ENCODE measurements at regions not wholly inside any gene's neighbourhood (a gene's known extent, or its start where the extent isn't known, plus 50 kb on each side); places are given as distances from the start of the nearest gene placed in this dataset.
"Not testable (repeated sequence)": the region's sequence is repeated elsewhere in the genome, so short reads cannot be mapped to it uniquely, and the experiment has no call there.

GRCh38 chrX:13198056-13198761, 121.6 kb downstream of the ATXN3L start:
- TF ChIP-seq TAF1 (IDR thresholded peaks at IDR 0.05; ENCODE audit: borderline replicate concordance, low read depth, low read length), result no peak
- FAIRE-seq, result no peak
- DNase-seq (ENCODE audit: insufficient read length), result no peak

GRCh38 chrX:13196782-13197181, 123.1 kb downstream of the ATXN3L start:
- FAIRE-seq (no peak), DNase-seq (ENCODE audit: insufficient read length) (no peak)
- TF ChIP-seq TAF1 (IDR thresholded peaks at IDR 0.05; ENCODE audit: borderline replicate concordance, low read depth, low read length), result no peak
- TF ChIP-seq POLR2A (IDR thresholded peaks at IDR 0.05; ENCODE audit: low read depth, low read length), result no peak
- TF ChIP-seq POLR2AphosphoS5 (IDR thresholded peaks at IDR 0.05; ENCODE audit: low read depth, low read length), result no peak

- no peak for FAIRE-seq
- DNase-seq (ENCODE audit: insufficient read length), result no peak
- TF ChIP-seq TAF1 (IDR thresholded peaks at IDR 0.05; ENCODE audit: borderline replicate concordance, low read depth, low read length) (no peak), POLR2AphosphoS5 (IDR thresholded peaks at IDR 0.05; ENCODE audit: low read depth, low read length) (no peak), POLR2A (IDR thresholded peaks at IDR 0.05; ENCODE audit: low read depth, low read length) (no peak)
Measured at GRCh38 chrX:13195340-13195739, 124.5 kb downstream of the ATXN3L start.

- DNase-seq (ENCODE audit: insufficient read length) (no peak), FAIRE-seq (peak; percentile 83)
- no peak for TF ChIP-seq POLR2AphosphoS5 (IDR thresholded peaks at IDR 0.05; ENCODE audit: low read depth, low read length)
- no peak for TF ChIP-seq TAF1 (IDR thresholded peaks at IDR 0.05; ENCODE audit: borderline replicate concordance, low read depth, low read length)
- no peak for TF ChIP-seq POLR2A (IDR thresholded peaks at IDR 0.05; ENCODE audit: low read depth, low read length)
Measured at GRCh38 chrX:13194291-13195103, 125.4 kb downstream of the ATXN3L start.

GRCh38 chrX:13190051-13190450, 129.8 kb downstream of the ATXN3L start:
- TF ChIP-seq POLR2AphosphoS5 (IDR thresholded peaks at IDR 0.05; ENCODE audit: low read depth, low read length) (no peak), TAF1 (IDR thresholded peaks at IDR 0.05; ENCODE audit: borderline replicate concordance, low read depth, low read length) (no peak), POLR2A (IDR thresholded peaks at IDR 0.05; ENCODE audit: low read depth, low read length) (no peak)
- no peak for DNase-seq (ENCODE audit: insufficient read length)
- no peak for FAIRE-seq

GRCh38 chrX:13189380-13189779, 130.5 kb downstream of the ATXN3L start:
- FAIRE-seq (no peak), DNase-seq (ENCODE audit: insufficient read length) (no peak)
- TF ChIP-seq TAF1 (IDR thresholded peaks at IDR 0.05; ENCODE audit: borderline replicate concordance, low read depth, low read length) (no peak), POLR2A (IDR thresholded peaks at IDR 0.05; ENCODE audit: low read depth, low read length) (no peak), POLR2AphosphoS5 (IDR thresholded peaks at IDR 0.05; ENCODE audit: low read depth, low read length) (no peak)

- no peak for TF ChIP-seq TAF1 (IDR thresholded peaks at IDR 0.05; ENCODE audit: borderline replicate concordance, low read depth, low read length)
- TF ChIP-seq POLR2AphosphoS5 (IDR thresholded peaks at IDR 0.05; ENCODE audit: low read depth, low read length), result no peak
- TF ChIP-seq POLR2A (IDR thresholded peaks at IDR 0.05; ENCODE audit: low read depth, low read length), result no peak
- peak; percentile 66 for FAIRE-seq
- no peak for DNase-seq (ENCODE audit: insufficient read length)
Measured at GRCh38 chrX:13188731-13189309, 131.0 kb downstream of the ATXN3L start.

- not testable (repeated sequence) for FAIRE-seq; DNase-seq (ENCODE audit: insufficient read length)
Measured at GRCh38 chrX:13186643-13187042, 133.2 kb downstream of the ATXN3L start.

GRCh38 chrX:13180807-13181206, 136.4 kb upstream of the FAM9C start:
- DNase-seq (ENCODE audit: insufficient read length) (no peak), FAIRE-seq (peak; percentile 73)
- TF ChIP-seq POLR2A (IDR thresholded peaks at IDR 0.05; ENCODE audit: low read depth, low read length), result no peak
- no peak for TF ChIP-seq TAF1 (IDR thresholded peaks at IDR 0.05; ENCODE audit: borderline replicate concordance, low read depth, low read length)
- TF ChIP-seq POLR2AphosphoS5 (IDR thresholded peaks at IDR 0.05; ENCODE audit: low read depth, low read length), result no peak

- TF ChIP-seq POLR2AphosphoS5 (IDR thresholded peaks at IDR 0.05; ENCODE audit: low read depth, low read length) (no peak), POLR2A (IDR thresholded peaks at IDR 0.05; ENCODE audit: low read depth, low read length) (no peak), TAF1 (IDR thresholded peaks at IDR 0.05; ENCODE audit: borderline replicate concordance, low read depth, low read length) (no peak)
- DNase-seq (ENCODE audit: insufficient read length), result no peak
- no peak for FAIRE-seq
Measured at GRCh38 chrX:13179586-13179985, 135.2 kb upstream of the FAM9C start.

- TF ChIP-seq TAF1 (IDR thresholded peaks at IDR 0.05; ENCODE audit: borderline replicate concordance, low read depth, low read length) (no peak), POLR2AphosphoS5 (IDR thresholded peaks at IDR 0.05; ENCODE audit: low read depth, low read length) (no peak), POLR2A (IDR thresholded peaks at IDR 0.05; ENCODE audit: low read depth, low read length) (no peak)
- no peak for DNase-seq (ENCODE audit: insufficient read length)
- FAIRE-seq, result peak; percentile 42
Measured at GRCh38 chrX:13179100-13179499, 134.7 kb upstream of the FAM9C start.

All from GM12892 (cell line).